GM12872 (cell line): ENCODE measurements at regions not wholly inside any gene's neighbourhood (a gene's known extent, or its start where the extent isn't known, plus 50 kb on each side); places are given as distances from the start of the nearest gene placed in this dataset.

Experiments used
- CTCF ChIP-seq: IDR thresholded peaks from 3 replicates; pipeline ENCODE4 v1.5.1; 2011; ENCODE audit warnings: low read depth, mild to moderate bottlenecking, low read length, moderate library complexity; ENCODE audit not compliant: insufficient read depth

GRCh38 chr20:11261533-11262000 lies 587.8 kb upstream of the JAG1 start:
- no peak for TF ChIP-seq CTCF

GRCh38 chr20:11266571-11266970 lies 592.8 kb upstream of the JAG1 start:
- no peak for TF ChIP-seq CTCF

DNA sequence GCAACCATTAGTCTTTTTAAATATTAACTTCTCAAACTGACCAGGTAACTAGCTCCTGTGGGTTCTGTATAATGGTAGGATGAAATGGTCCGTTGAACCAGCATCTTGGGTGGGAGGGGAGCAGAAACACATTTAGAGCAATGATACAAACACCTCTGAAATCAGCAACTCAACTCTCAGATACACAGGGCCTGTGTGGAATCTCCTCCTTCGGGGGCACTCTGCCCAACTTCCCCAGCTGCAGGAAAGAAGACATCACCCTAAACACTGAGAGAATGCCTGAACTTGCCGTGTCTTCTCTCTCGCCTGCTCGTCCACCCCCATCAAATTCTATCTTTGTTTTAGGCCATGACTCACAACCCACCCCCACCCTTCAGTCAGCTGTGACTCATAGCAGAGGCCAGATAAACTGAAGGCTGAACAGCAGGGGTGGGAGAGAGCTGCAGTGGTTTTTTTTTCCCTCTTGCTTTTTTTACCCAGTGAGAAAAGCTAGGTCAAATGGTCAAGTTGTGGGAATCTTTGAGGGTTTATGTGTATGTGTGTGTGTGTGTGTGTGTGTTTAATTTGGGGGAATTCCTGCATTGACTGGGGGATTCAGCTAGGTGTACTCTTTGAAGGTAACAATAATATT lies 593.4 kb upstream of the JAG1 start:
- no peak for TF ChIP-seq CTCF

DNA sequence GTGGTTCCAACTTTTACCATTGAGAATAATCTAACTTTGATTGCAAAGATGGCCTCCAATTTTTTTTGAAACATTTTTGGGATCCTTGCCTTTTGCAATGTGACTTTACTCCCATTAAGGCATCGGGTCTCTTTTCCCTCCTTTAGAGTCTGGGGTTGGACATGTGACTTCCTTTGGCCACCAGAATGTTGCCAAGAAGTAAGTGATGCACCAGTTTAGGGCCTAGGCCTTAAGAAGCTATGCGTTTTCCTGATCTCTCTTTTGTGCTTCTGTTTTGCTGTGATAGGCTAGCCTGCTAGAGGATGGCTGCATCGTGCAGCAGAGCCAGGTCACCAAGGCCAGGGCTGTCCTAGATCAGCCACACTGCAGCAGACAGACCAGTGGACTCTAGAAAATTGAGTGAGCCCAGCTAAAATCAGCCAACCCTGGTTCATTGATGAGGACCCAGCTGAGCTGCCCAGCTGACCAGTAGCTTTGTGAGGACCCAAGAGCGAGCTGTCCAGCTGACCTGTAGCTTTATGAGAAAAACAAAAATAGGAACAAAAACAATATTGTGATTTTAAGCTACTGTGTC lies 594.0 kb upstream of the JAG1 start:
- no peak for TF ChIP-seq CTCF

GRCh38 chr20:11270566-11270965 lies 596.8 kb upstream of the JAG1 start:
- TF ChIP-seq CTCF = no peak

GRCh38 chr20:11271319-11271718 lies 597.5 kb upstream of the JAG1 start:
- peak; percentile 36; the same call in 2 of the 3 replicates for TF ChIP-seq CTCF

- no peak for TF ChIP-seq CTCF
Observed at GRCh38 chr20:11271920-11272594, 598.3 kb upstream of the JAG1 start.
